Prostate gland (tissue), 2 donors: ENCODE measurements at regions not wholly inside any gene's neighbourhood (a gene's known extent, or its start where the extent isn't known, plus 50 kb on each side); places are given as distances from the start of the nearest gene placed in this dataset.

Experiments
- CTCF ChIP-seq, 4 experiments: fragments of 200-600 bp in 2 of 4; fragments of 450-650 bp in 2 of 4; sonication (generic) in 2 of 4; IDR thresholded peaks; 1 replicate in 3 of 4; 2 replicates in 1 of 4; pipeline ENCODE4 v1.5.1; 2016 to 2019; ENCODE audit warnings: antibody characterized with exemption in 4 of 4, mild to moderate bottlenecking in 2 of 4, moderate library complexity in 2 of 4
- POLR2A ChIP-seq: fragments of 450-650 bp; IDR thresholded peaks from one replicate; pipeline ENCODE4 v1.6.1; 2016; ENCODE audit warnings: antibody characterized with exemption, mild to moderate bottlenecking

GRCh38 chr1:29962831-29963247, 726.5 kb downstream of the PTPRU start:
- TF ChIP-seq CTCF (IDR thresholded peaks at IDR 0.05) (no peak), POLR2A (no peak)
